GM12873 (cell line): ENCODE measurements at regions not wholly inside any gene's neighbourhood (a gene's known extent, or its start where the extent isn't known, plus 50 kb on each side); places are given as distances from the start of the nearest gene placed in this dataset.

Source experiments
- CTCF ChIP-seq: IDR thresholded peaks from 2 replicates; pipeline ENCODE4 v1.5.1; 2012; ENCODE audit warnings: low read depth, mild to moderate bottlenecking, moderate library complexity, low read length, control low read depth; ENCODE audit not compliant: insufficient read depth; ENCODE audit errors: missing control alignments

GRCh38 chr10:53356616-53357349 lies 584.2 kb upstream of the MBL2 start:
- no peak for TF ChIP-seq CTCF

GRCh38 chr10:53331460-53331859 lies 558.9 kb upstream of the MBL2 start:
- no peak for TF ChIP-seq CTCF

GRCh38 chr10:53325066-53325465 lies 552.5 kb upstream of the MBL2 start:
- no peak for TF ChIP-seq CTCF

GRCh38 chr10:53315709-53316108 lies 543.1 kb upstream of the MBL2 start:
- no peak for TF ChIP-seq CTCF

GRCh38 chr10:53314876-53315275 lies 542.3 kb upstream of the MBL2 start:
- no peak for TF ChIP-seq CTCF

- TF ChIP-seq CTCF: no peak
Measured at GRCh38 chr10:53298443-53298842, 525.9 kb upstream of the MBL2 start.

- TF ChIP-seq CTCF: no peak
Measured at GRCh38 chr10:53284615-53285182, 512.1 kb upstream of the MBL2 start.
